Fibroblast of skin of back (primary cell): ENCODE measurements at regions not wholly inside any gene's neighbourhood (a gene's known extent, or its start where the extent isn't known, plus 50 kb on each side); places are given as distances from the start of the nearest gene placed in this dataset.
"Not testable (repeated sequence)": the region's sequence is repeated elsewhere in the genome, so short reads cannot be mapped to it uniquely, and the experiment has no call there.

ENCODE experiments used
- DNase-seq: peaks from one replicate; pipeline ENCODE4 v3.0.0-alpha.2; 2013

- DNase-seq = not testable (repeated sequence)
Measured at GRCh38 chr1:223024486-223024885, 118.6 kb downstream of the TLR5 start.

- not testable (repeated sequence) for DNase-seq
Measured at GRCh38 chr1:223025190-223025734, 117.8 kb downstream of the TLR5 start.

GRCh38 chr1:223026639-223027038 lies 116.4 kb downstream of the TLR5 start:
- not testable (repeated sequence) for DNase-seq

GRCh38 chr1:223029985-223030769 lies 112.9 kb downstream of the TLR5 start:
- DNase-seq = no peak

- DNase-seq = no peak
Measured at GRCh38 chr1:223030871-223031400, 112.1 kb downstream of the TLR5 start.

GRCh38 chr1:223031733-223032601 lies 111.1 kb downstream of the TLR5 start:
- DNase-seq = peak; percentile 28

- no peak for DNase-seq
Measured at GRCh38 chr1:223033658-223034057, 109.4 kb downstream of the TLR5 start.

- no peak for DNase-seq
Measured at GRCh38 chr1:223034270-223034798, 108.7 kb downstream of the TLR5 start.

GRCh38 chr1:223035724-223036478 lies 107.1 kb downstream of the TLR5 start:
- no peak for DNase-seq

GRCh38 chr1:223036479-223036845 lies 106.6 kb downstream of the TLR5 start:
- DNase-seq = no peak

GRCh38 chr1:223037845-223038244 lies 105.2 kb downstream of the TLR5 start:
- DNase-seq = no peak

GRCh38 chr1:223038288-223039006 lies 104.6 kb downstream of the TLR5 start:
- no peak for DNase-seq

GRCh38 chr1:223039990-223040389 lies 103.1 kb downstream of the TLR5 start:
- DNase-seq = no peak

GRCh38 chr1:223041481-223041880 lies 101.6 kb downstream of the TLR5 start:
- no peak for DNase-seq

- no peak for DNase-seq
Measured at GRCh38 chr1:223045164-223045957, 97.7 kb downstream of the TLR5 start.

- DNase-seq = no peak
Measured at GRCh38 chr1:223046011-223046410, 97.0 kb downstream of the TLR5 start.

- not testable (repeated sequence) for DNase-seq
Measured at GRCh38 chr1:223046463-223046862, 96.6 kb downstream of the TLR5 start.

GRCh38 chr1:223048026-223048425 lies 95.0 kb downstream of the TLR5 start:
- DNase-seq = no peak

GRCh38 chr1:223052462-223052861 lies 90.6 kb downstream of the TLR5 start:
- no peak for DNase-seq

GRCh38 chr1:223052931-223053330 lies 90.1 kb downstream of the TLR5 start:
- no peak for DNase-seq

- DNase-seq = no peak
Measured at GRCh38 chr1:223056802-223057201, 86.2 kb downstream of the TLR5 start.
